Psoas muscle (tissue), 7 donors: ENCODE measurements at regions not wholly inside any gene's neighbourhood (a gene's known extent, or its start where the extent isn't known, plus 50 kb on each side); places are given as distances from the start of the nearest gene placed in this dataset.

ENCODE experiments used
- ATAC-seq, 4 donors: fragments of 200-7000 bp; cut with Tn5 transposase; one replicate each; pipeline ENCODE4 v1.9.1; 2020; ENCODE audit warnings: moderate library complexity in 3 of 4, mild to moderate bottlenecking in 2 of 4
- DNase-seq, 2 donors: peaks; one replicate each; pipeline ENCODE4 v3.0.0-alpha.2; 2020
- H3K27ac ChIP-seq: fragments of 200-600 bp; one replicate; pipeline ENCODE4 v1.8.0; 2022
- H3K27me3 ChIP-seq, 3 donors: fragments of 200-600 bp in 1 of 3; one replicate each; pipeline versions ENCODE4 v1.6.1 to v1.8.0; 2013 to 2022; ENCODE audit warnings: low read length in 2 of 3, mild to moderate bottlenecking in 2 of 3, moderate library complexity in 1 of 3; ENCODE audit not compliant: insufficient read depth in 3 of 3
- H3K36me3 ChIP-seq, 2 donors: fragments of 200-600 bp in 1 of 2; one replicate each; pipeline versions ENCODE4 v1.6.1 to v1.8.0; 2013 to 2022; ENCODE audit warnings: low read depth in 1 of 2, mild to moderate bottlenecking in 1 of 2, moderate library complexity in 1 of 2; ENCODE audit not compliant: insufficient read depth in 1 of 2
- H3K4me1 ChIP-seq: fragments of 200-600 bp; one replicate; pipeline ENCODE4 v1.8.0; 2022
- H3K4me3 ChIP-seq: fragments of 200-600 bp; one replicate; pipeline ENCODE4 v1.8.0; 2022; ENCODE audit warnings: mild to moderate bottlenecking
- H3K9me3 ChIP-seq: fragments of 200-600 bp; one replicate; pipeline ENCODE4 v1.8.0; 2022
- CTCF ChIP-seq: fragments of 200-600 bp; IDR thresholded peaks from one replicate; pipeline ENCODE4 v1.8.0; 2022; ENCODE audit warnings: antibody characterized with exemption
- WGBS, 3 donors: extraction: QIAGEN DNeasy Blood & Tissue Kit; methylation state at CpG; one replicate each; pipeline versions ENCODE4 v1.1.6 to v1.1.7; 2013; 5-methylcytosine and 5-hydroxymethylcytosine counted together
- intact Hi-C, 2 donors: fragments of 100-400 bp; cut with DNase I; formaldehyde crosslinking; loops; one replicate each; pipeline versions ENCODE4 v1.11.0 to v1.14.2; 2022
- donor health status: healthy with polysubstance abuse.
- donor health status: DM: no; HTN: no; CAD: no; lungs with moderate emphysema.
- donor health status: Bipolar disorder and iron deficiency.
- donor health status: healthy.
- donor health status: DM: yes; HTN: yes; CAD: no.
- donor health status: DM: no; HTN: no; CAD: no.
- donor health status: DM: yes; HTN: yes; CAD: no.

- no peaks in the 10 kb centered on the region for H3K9me3 ChIP-seq
- intact Hi-C loops = no loop called here
- WGBS, 3 donors = 91 to 96% (median 95%) methylated on average over 7 of the region's 7 CpGs
- H3K36me3 ChIP-seq = no peaks in the 10 kb centered on the region
- TF ChIP-seq CTCF = no peak
- H3K4me3 ChIP-seq = no peak overlapping the region
- DNase-seq (no peak), ATAC-seq (no peak)
- H3K27me3 ChIP-seq = peaks cover 0 to 1% (median 0%) of the 10 kb centered on the region in 3 donors
- H3K27ac ChIP-seq = no peak overlapping the region
- no peaks in the 10 kb centered on the region for H3K4me1 ChIP-seq
These were observed 304.5 kb upstream of the ROPN1 start for GRCh38 chr3:124296406-124296805.

GRCh38 chr3:124297062-124297980 lies 305.4 kb upstream of the ROPN1 start:
- Histone ChIP-seq H3K4me1 (no peaks in the 10 kb centered on the region), H3K27ac (no peak overlapping the region), H3K27me3 (peaks cover 0 to 1% (median 0%) of the 10 kb centered on the region in 3 donors), H3K36me3 (no peaks in the 10 kb centered on the region), H3K4me3 (no peak overlapping the region), H3K9me3 (no peaks in the 10 kb centered on the region)
- no peak for ATAC-seq
- 55 to 59% (median 58%) methylated on average over 3 of the region's 3 CpGs for WGBS, 3 donors
- DNase-seq = no peak
- intact Hi-C loops = no loop called here
- no peak for TF ChIP-seq CTCF

GRCh38 chr3:124298301-124298700 lies 306.4 kb upstream of the ROPN1 start:
- Histone ChIP-seq H3K4me1 (no peaks in the 10 kb centered on the region), H3K36me3 (no peaks in the 10 kb centered on the region), H3K27ac (no peak overlapping the region), H3K27me3 (peaks cover 0 to 1% (median 0%) of the 10 kb centered on the region in 3 donors), H3K4me3 (no peak overlapping the region), H3K9me3 (no peaks in the 10 kb centered on the region)
- no peak for DNase-seq
- no peak for ATAC-seq
- intact Hi-C loops = no loop called here
- 67 to 88% (median 71%) methylated on average over 5 of the region's 5 CpGs for WGBS, 3 donors
- TF ChIP-seq CTCF = no peak

GRCh38 chr3:124298951-124299350 lies 307.0 kb upstream of the ROPN1 start:
- 34 to 43% (median 35%) methylated on average over 6 of the region's 6 CpGs for WGBS, 3 donors
- Histone ChIP-seq H3K4me3 (no peak overlapping the region), H3K36me3 (no peaks in the 10 kb centered on the region), H3K4me1 (no peaks in the 10 kb centered on the region), H3K27me3 (peaks cover 0 to 1% (median 0%) of the 10 kb centered on the region in 3 donors), H3K27ac (no peak overlapping the region), H3K9me3 (no peaks in the 10 kb centered on the region)
- intact Hi-C loops = no loop called here
- no peak for TF ChIP-seq CTCF
- ATAC-seq = no peak
- DNase-seq = no peak
